Astrocyte of the spinal cord (primary cell): ENCODE measurements at regions not wholly inside any gene's neighbourhood (a gene's known extent, or its start where the extent isn't known, plus 50 kb on each side); places are given as distances from the start of the nearest gene placed in this dataset.

Experiments used
- DNase-seq: peaks from one replicate; pipeline ENCODE4 v3.0.0; 2011; ENCODE audit warnings: low read depth, low spot score
- H3K4me3 ChIP-seq: 2 replicates; pipeline ENCODE4 v1.5.1; 2011; ENCODE audit warnings: low read depth, mild to moderate bottlenecking, low read length, moderate library complexity
- CTCF ChIP-seq: IDR thresholded peaks from 2 replicates; pipeline ENCODE4 v1.5.1; 2012; ENCODE audit warnings: low read depth, mild to moderate bottlenecking, low read length, inconsistent platforms
- in situ Hi-C: cut with HindIII; loops from 2 replicates; pipeline ENCODE4 v1.10.0; 2017; ENCODE audit warnings: low sequenced_read_pairs

- in situ Hi-C loops: no loop called here
- no peak for TF ChIP-seq CTCF
- H3K4me3 ChIP-seq: no peak overlapping the region
- DNase-seq: no peak
These were observed 118.6 kb upstream of the MAST4 start for GRCh38 chr5:66477596-66477995.

DNA sequence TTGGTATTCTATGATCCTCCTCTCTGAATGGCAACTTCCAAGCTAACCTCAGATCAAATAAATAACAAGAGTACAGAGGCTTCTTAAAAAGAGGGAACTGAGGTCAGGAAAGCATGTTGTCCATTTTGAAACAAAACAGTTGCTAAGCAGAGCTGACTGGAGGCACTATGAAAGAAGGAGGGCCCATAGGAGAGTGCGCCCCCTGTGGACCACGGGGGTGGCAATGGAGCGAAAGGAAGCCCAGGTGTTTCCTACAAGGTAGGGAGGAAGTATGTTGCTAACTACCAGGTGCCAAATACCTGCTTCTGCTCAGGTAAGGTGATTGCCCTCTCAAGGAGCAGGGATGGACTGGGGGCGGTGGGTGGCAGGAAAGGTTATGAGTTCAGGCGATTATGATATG is 101.8 kb upstream of the MAST4 start:
- H3K4me3 ChIP-seq: no peak overlapping the region
- no peak for DNase-seq
- in situ Hi-C loops: no loop called here
- no peak for TF ChIP-seq CTCF

- no peak for DNase-seq
- in situ Hi-C loops: no loop called here
- no peak for TF ChIP-seq CTCF
- H3K4me3 ChIP-seq: no peak overlapping the region
These were observed 97.4 kb upstream of the MAST4 start for GRCh38 chr5:66498791-66499207.

- in situ Hi-C loops: no loop called here
- TF ChIP-seq CTCF: no peak
- no peak for DNase-seq
- H3K4me3 ChIP-seq: no peak overlapping the region
These were observed 92.9 kb upstream of the MAST4 start for GRCh38 chr5:66503203-66503789.

DNA sequence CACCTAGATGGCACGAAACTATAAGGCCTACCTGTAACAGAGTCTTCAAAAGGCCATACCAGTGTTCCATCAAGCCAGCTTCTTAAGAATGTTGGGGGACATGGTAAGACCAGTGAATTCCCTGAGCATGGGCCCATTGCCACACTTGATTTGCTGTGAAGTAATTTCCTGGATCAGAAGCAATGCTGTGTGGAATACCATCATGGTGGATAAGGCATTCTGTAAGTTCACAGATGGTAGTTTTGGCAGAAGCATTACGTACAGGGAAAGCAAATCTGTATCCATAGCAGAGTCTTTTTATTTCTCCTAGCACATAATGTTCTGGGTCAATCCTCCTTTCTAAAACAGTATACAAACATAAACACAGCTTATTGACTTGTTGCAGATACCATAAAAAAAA is 89.1 kb upstream of the MAST4 start:
- TF ChIP-seq CTCF: no peak

GRCh38 chr5:66511491-66511890 is 84.7 kb upstream of the MAST4 start:
- in situ Hi-C loops: no loop called here
- TF ChIP-seq CTCF: no peak
- DNase-seq: no peak
- no peak overlapping the region for H3K4me3 ChIP-seq

More for the DNA sequence above, 89.1 kb upstream of the MAST4 start:
- no peak for DNase-seq
- no peak overlapping the region for H3K4me3 ChIP-seq
- in situ Hi-C loops: no loop called here

GRCh38 chr5:66513130-66513529 is 83.1 kb upstream of the MAST4 start:
- TF ChIP-seq CTCF: no peak
- no peak overlapping the region for H3K4me3 ChIP-seq
- in situ Hi-C loops: no loop called here
- no peak for DNase-seq
